HepG2 (cell line): ENCODE measurements at regions not wholly inside any gene's neighbourhood (a gene's known extent, or its start where the extent isn't known, plus 50 kb on each side); places are given as distances from the start of the nearest gene placed in this dataset.

ENCODE experiments used
- ATAC-seq: fragments of 200-7000 bp; cut with Tn5 transposase; 3 replicates; pipeline ENCODE4 v1.9.1; 2020; ENCODE audit warnings: mild to moderate bottlenecking, moderate library complexity
- BruUV-seq: library from RNA; stranded (reverse); fragments of 400-500 nt; replicated peaks from 2 replicates; lab custom pipeline; 2021; lab: Mats Ljungman, UMichigan
- CTCF ChIA-PET: fragments of 300-600 bp; formaldehyde crosslinking; extraction: SDS; loops from one replicate; lab custom pipeline; 2021; ENCODE audit warnings: low total read pairs, inconsistent platforms, low intra/inter-chr PET ratio; lab: Yijun Ruan, JAX
- POLR2A ChIA-PET: fragments of 350-600 bp; sonication (Branson Sonifier 250); formaldehyde crosslinking; loops from one replicate; lab custom pipeline; 2020; ENCODE audit warnings: antibody characterized with exemption, inconsistent platforms; lab: Yijun Ruan, JAX
- DNase-seq: peaks from one replicate; pipeline ENCODE4 v3.0.0-alpha.2; 2015; ENCODE audit warnings: low spot score
- FAIRE-seq: peaks from 3 replicates; lab custom pipeline; 2011; peaks lifted over from hg19 to GRCh38; lab: Jason Lieb, UNC
- H2AFZ ChIP-seq: one replicate; pipeline ENCODE4 v1.6.1; 2011; ENCODE audit warnings: low read length, inconsistent platforms
- H3K27ac ChIP-seq: fragments of 300-600 bp; 3 replicates; pipeline ENCODE4 v1.8.0; 2011; ENCODE audit warnings: mixed run types, mild to moderate bottlenecking, mixed read lengths, low read length, inconsistent platforms; ENCODE audit not compliant: insufficient read depth; ENCODE audit errors: extremely low read length
- H3K27me3 ChIP-seq, 2 experiments: fragments of 200-600 bp in 1 of 2; 2 replicates in 1 of 2; 3 replicates in 1 of 2; pipeline versions ENCODE4 v1.6.0 to v1.8.0; 2011; ENCODE audit warnings: low read length in 2 of 2, mild to moderate bottlenecking in 2 of 2, moderate library complexity in 2 of 2, inconsistent platforms in 1 of 2; ENCODE audit not compliant: insufficient read depth in 2 of 2, control insufficient read depth in 1 of 2
- H3K36me3 ChIP-seq, 2 experiments: fragments of 200-600 bp in 1 of 2; replicated peaks in 1 of 2; 2 replicates in 1 of 2; 3 replicates in 1 of 2; pipeline versions ENCODE4 v1.5.1 to v1.8.0; 2011; ENCODE audit warnings: low read length in 2 of 2, inconsistent platforms in 1 of 2; ENCODE audit not compliant: insufficient read depth in 2 of 2, control insufficient read depth in 1 of 2
- H3K4me1 ChIP-seq: 2 replicates; pipeline ENCODE4 v1.5.1; 2012; ENCODE audit warnings: low read length, inconsistent platforms; ENCODE audit not compliant: insufficient read depth
- H3K4me2 ChIP-seq: 2 replicates; pipeline ENCODE4 v1.6.0; 2011; ENCODE audit warnings: low read depth, low read length, inconsistent platforms
- H3K4me3 ChIP-seq, 3 experiments: fragments of 200-600 bp in 1 of 3; sonication (generic), shearing (Covaris generic) in 1 of 3; replicated peaks in 1 of 3; 2 replicates each; pipeline ENCODE4 v1.5.1; 2011 to 2016; ENCODE audit warnings: low read length in 3 of 3, inconsistent platforms in 2 of 3, low read depth in 2 of 3, mild to moderate bottlenecking in 2 of 3, control low read depth in 1 of 3, mixed read lengths in 1 of 3; ENCODE audit not compliant: insufficient read depth in 1 of 3
- H3K79me2 ChIP-seq: one replicate; pipeline ENCODE4 v1.6.1; 2011; ENCODE audit warnings: low read length, inconsistent platforms; ENCODE audit not compliant: insufficient read depth
- H3K9ac ChIP-seq: 2 replicates; pipeline ENCODE4 v1.6.0; 2011; ENCODE audit warnings: mild to moderate bottlenecking, low read depth, low read length, inconsistent platforms; ENCODE audit not compliant: insufficient read depth
- H3K9me3 ChIP-seq: 2 replicates; pipeline ENCODE4 v1.5.1; 2012; ENCODE audit warnings: mild to moderate bottlenecking, low read length
- H4K20me1 ChIP-seq: 2 replicates; pipeline ENCODE4 v1.6.0; 2011; ENCODE audit warnings: inconsistent platforms, mild to moderate bottlenecking, low read length, moderate library complexity; ENCODE audit not compliant: insufficient read depth
- AKAP8 ChIP-seq: sonication (generic); formaldehyde crosslinking; IDR thresholded peaks from 2 replicates; pipeline ENCODE4 v1.5.1; 2020; ENCODE audit warnings: mild to moderate bottlenecking, missing genetic modification reagents
- ARNTL ChIP-seq: sonication (generic); formaldehyde crosslinking; IDR thresholded peaks from 2 replicates; pipeline ENCODE4 v1.4.0; 2020; ENCODE audit warnings: mild to moderate bottlenecking, missing genetic modification reagents
- ATF1 ChIP-seq: IDR thresholded peaks from 2 replicates; pipeline ENCODE4 v1.6.1; 2016; ENCODE audit warnings: mild to moderate bottlenecking, control low read depth
- ERF ChIP-seq: IDR thresholded peaks from 2 replicates; pipeline ENCODE4 v1.6.1; 2018; ENCODE audit warnings: missing biosample characterization, missing genetic modification reagents
- HDAC6 ChIP-seq: fragments of 200-600 bp; sonication (generic); IDR thresholded peaks from 2 replicates; pipeline ENCODE4 v1.7.0; 2017; ENCODE audit warnings: mild to moderate bottlenecking, antibody characterized with exemption, low read length, low read depth
- HNF4G ChIP-seq, 2 experiments: sonication (generic) in 1 of 2; formaldehyde crosslinking in 1 of 2; IDR thresholded peaks; 2 replicates each; pipeline versions ENCODE4 v1.4.0 to v1.6.1; 2011 to 2020; ENCODE audit warnings: borderline replicate concordance in 2 of 2, low read depth in 2 of 2, mild to moderate bottlenecking in 2 of 2, low read length in 1 of 2, missing genetic modification reagents in 1 of 2, moderate library complexity in 1 of 2
- MYNN ChIP-seq: sonication (generic); formaldehyde crosslinking; IDR thresholded peaks from 2 replicates; pipeline ENCODE4 v1.4.0; 2020; ENCODE audit warnings: mild to moderate bottlenecking, low read depth, missing genetic modification reagents
- PCBP2 ChIP-seq: fragments of 200-400 bp; formaldehyde crosslinking; optimal IDR thresholded peaks from 2 replicates; pipeline ENCODE3; 2018; ENCODE audit warnings: low read length, low read depth; ENCODE audit not compliant: poor library complexity, severe bottlenecking
- REL ChIP-seq: sonication (generic); formaldehyde crosslinking; conservative IDR thresholded peaks from 2 replicates; pipeline ENCODE4 v1.8.0; 2022; ENCODE audit warnings: mild to moderate bottlenecking, missing genetic modification reagents, moderate library complexity
- ZNF101 ChIP-seq: sonication (generic); formaldehyde crosslinking; IDR thresholded peaks from 2 replicates; pipeline ENCODE4 v1.4.0; 2020; ENCODE audit warnings: mild to moderate bottlenecking, low read depth, missing genetic modification reagents, borderline replicate concordance
- ZNF317 ChIP-seq: sonication (generic); formaldehyde crosslinking; IDR thresholded peaks from 2 replicates; pipeline ENCODE4 v1.5.0; 2020; ENCODE audit warnings: mild to moderate bottlenecking, missing genetic modification reagents
- WGBS: methylation state at CpG from one replicate; pipeline ENCODE4 v1.1.6; 2017; ENCODE audit warnings: low lambda C conversion rate; 5-methylcytosine and 5-hydroxymethylcytosine counted together
- in situ Hi-C: cut with HindIII; loops from 2 replicates; pipeline ENCODE4 v1.10.0; 2017; ENCODE audit warnings: low pct_unique_long_range_greater_than_20kb; ENCODE audit not compliant: extremely low pct_ligation_motif_present
- intact Hi-C: fragments of 100-400 bp; cut with micrococcal nuclease; formaldehyde crosslinking; loops from one replicate; pipeline ENCODE4 v1.10.0; 2022; ENCODE audit not compliant: unreplicated experiment
- TF ChIP-seq, protein P1 (sequence below): sonication (generic); formaldehyde crosslinking; IDR thresholded peaks from 2 replicates; pipeline ENCODE4 v1.9.0; 2021; ENCODE audit warnings: missing genetic modification reagents, borderline replicate concordance
- TF ChIP-seq, protein P2 (sequence below): sonication (generic); formaldehyde crosslinking; IDR thresholded peaks from 2 replicates; pipeline ENCODE4 v1.4.0; 2020; ENCODE audit warnings: mild to moderate bottlenecking, missing genetic modification reagents
- TF ChIP-seq, protein P3 (sequence below): sonication (generic); formaldehyde crosslinking; IDR thresholded peaks from 2 replicates; pipeline ENCODE4 v1.5.1; 2020; ENCODE audit warnings: missing genetic modification reagents, mild to moderate bottlenecking, borderline replicate concordance
- TF ChIP-seq, protein P4 (sequence below): sonication (generic); formaldehyde crosslinking; conservative IDR thresholded peaks from 2 replicates; pipeline ENCODE4 v1.8.0; 2022; ENCODE audit warnings: missing genetic modification reagents
- TF ChIP-seq, protein P5 (sequence below), 2 experiments: IDR thresholded peaks; 2 replicates each; pipeline ENCODE4 v1.6.1; 2011 to 2012; ENCODE audit warnings: low read length in 2 of 2, borderline replicate concordance in 1 of 2, low read depth in 1 of 2, mild to moderate bottlenecking in 1 of 2, moderate library complexity in 1 of 2

DNA sequence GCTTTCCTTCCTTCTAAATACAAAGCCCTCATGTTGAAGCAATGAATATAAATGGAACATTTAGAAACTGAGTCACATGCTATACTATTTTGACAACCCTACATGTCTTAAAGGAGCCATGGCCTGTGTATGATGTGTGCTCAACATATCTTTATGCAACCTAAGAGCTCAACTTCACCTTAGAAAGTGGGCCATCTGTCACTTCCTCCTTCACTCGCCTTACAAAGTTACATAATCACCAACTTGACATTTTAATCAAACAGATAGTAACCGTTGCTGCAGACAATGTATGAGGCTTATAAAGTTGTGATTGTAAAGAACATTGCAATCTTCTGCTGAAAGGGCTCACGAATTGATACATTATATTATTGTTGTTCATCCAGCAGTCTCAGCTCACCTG, 163.6 kb downstream of the SERPINI1 start:
- 0% methylated on average over 3 of the region's 3 CpGs for WGBS
- in situ Hi-C loops, result no loop called here
- TF ChIP-seq, protein P1, sequence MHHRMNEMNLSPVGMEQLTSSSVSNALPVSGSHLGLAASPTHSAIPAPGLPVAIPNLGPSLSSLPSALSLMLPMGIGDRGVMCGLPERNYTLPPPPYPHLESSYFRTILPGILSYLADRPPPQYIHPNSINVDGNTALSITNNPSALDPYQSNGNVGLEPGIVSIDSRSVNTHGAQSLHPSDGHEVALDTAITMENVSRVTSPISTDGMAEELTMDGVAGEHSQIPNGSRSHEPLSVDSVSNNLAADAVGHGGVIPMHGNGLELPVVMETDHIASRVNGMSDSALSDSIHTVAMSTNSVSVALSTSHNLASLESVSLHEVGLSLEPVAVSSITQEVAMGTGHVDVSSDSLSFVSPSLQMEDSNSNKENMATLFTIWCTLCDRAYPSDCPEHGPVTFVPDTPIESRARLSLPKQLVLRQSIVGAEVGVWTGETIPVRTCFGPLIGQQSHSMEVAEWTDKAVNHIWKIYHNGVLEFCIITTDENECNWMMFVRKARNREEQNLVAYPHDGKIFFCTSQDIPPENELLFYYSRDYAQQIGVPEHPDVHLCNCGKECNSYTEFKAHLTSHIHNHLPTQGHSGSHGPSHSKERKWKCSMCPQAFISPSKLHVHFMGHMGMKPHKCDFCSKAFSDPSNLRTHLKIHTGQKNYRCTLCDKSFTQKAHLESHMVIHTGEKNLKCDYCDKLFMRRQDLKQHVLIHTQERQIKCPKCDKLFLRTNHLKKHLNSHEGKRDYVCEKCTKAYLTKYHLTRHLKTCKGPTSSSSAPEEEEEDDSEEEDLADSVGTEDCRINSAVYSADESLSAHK (CRISPR knock-in tag), result no peak
- TF ChIP-seq REL (CRISPR knock-in tag), result no peak
- TF ChIP-seq PCBP2, result no peak
- TF ChIP-seq AKAP8 (CRISPR knock-in tag), result no peak
- no peak for TF ChIP-seq ZNF101 (CRISPR knock-in tag)
- TF ChIP-seq, protein P2, sequence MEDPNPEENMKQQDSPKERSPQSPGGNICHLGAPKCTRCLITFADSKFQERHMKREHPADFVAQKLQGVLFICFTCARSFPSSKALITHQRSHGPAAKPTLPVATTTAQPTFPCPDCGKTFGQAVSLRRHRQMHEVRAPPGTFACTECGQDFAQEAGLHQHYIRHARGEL (CRISPR knock-in tag), result no peak
- TF ChIP-seq HDAC6, result no peak
- TF ChIP-seq ERF (CRISPR knock-in tag), result no peak
- no peak for TF ChIP-seq ZNF317 (CRISPR knock-in tag)
- TF ChIP-seq, protein P3, sequence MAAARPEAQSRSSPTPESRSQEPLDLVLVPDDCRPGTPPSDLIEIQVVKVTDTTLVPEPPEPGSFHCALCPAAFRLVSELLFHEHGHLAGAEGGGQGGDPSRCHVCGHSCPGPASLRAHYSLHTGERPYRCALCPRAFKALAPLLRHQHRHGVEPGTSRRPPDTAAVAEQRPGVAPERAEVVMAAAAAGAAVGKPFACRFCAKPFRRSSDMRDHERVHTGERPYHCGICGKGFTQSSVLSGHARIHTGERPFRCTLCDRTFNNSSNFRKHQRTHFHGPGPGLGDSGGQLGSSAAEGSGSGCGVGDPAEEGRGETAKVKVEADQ (CRISPR knock-in tag), result no peak
- TF ChIP-seq, protein P4, sequence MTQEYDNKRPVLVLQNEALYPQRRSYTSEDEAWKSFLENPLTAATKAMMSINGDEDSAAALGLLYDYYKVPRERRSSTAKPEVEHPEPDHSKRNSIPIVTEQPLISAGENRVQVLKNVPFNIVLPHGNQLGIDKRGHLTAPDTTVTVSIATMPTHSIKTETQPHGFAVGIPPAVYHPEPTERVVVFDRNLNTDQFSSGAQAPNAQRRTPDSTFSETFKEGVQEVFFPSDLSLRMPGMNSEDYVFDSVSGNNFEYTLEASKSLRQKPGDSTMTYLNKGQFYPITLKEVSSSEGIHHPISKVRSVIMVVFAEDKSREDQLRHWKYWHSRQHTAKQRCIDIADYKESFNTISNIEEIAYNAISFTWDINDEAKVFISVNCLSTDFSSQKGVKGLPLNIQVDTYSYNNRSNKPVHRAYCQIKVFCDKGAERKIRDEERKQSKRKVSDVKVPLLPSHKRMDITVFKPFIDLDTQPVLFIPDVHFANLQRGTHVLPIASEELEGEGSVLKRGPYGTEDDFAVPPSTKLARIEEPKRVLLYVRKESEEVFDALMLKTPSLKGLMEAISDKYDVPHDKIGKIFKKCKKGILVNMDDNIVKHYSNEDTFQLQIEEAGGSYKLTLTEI (CRISPR knock-in tag), result no peak
- TF ChIP-seq MYNN (CRISPR knock-in tag), result no peak
- TF ChIP-seq HNF4G (IDR thresholded peaks at IDR 0.05; ENCODE audit: borderline replicate concordance, low read depth, low read length), result no peak
- no peak for TF ChIP-seq HNF4G (CRISPR knock-in tag; IDR thresholded peaks at IDR 0.05; ENCODE audit: borderline replicate concordance, low read depth)
- TF ChIP-seq, protein P5, sequence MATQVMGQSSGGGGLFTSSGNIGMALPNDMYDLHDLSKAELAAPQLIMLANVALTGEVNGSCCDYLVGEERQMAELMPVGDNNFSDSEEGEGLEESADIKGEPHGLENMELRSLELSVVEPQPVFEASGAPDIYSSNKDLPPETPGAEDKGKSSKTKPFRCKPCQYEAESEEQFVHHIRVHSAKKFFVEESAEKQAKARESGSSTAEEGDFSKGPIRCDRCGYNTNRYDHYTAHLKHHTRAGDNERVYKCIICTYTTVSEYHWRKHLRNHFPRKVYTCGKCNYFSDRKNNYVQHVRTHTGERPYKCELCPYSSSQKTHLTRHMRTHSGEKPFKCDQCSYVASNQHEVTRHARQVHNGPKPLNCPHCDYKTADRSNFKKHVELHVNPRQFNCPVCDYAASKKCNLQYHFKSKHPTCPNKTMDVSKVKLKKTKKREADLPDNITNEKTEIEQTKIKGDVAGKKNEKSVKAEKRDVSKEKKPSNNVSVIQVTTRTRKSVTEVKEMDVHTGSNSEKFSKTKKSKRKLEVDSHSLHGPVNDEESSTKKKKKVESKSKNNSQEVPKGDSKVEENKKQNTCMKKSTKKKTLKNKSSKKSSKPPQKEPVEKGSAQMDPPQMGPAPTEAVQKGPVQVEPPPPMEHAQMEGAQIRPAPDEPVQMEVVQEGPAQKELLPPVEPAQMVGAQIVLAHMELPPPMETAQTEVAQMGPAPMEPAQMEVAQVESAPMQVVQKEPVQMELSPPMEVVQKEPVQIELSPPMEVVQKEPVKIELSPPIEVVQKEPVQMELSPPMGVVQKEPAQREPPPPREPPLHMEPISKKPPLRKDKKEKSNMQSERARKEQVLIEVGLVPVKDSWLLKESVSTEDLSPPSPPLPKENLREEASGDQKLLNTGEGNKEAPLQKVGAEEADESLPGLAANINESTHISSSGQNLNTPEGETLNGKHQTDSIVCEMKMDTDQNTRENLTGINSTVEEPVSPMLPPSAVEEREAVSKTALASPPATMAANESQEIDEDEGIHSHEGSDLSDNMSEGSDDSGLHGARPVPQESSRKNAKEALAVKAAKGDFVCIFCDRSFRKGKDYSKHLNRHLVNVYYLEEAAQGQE (IDR thresholded peaks at IDR 0.05; ENCODE audit: borderline replicate concordance in 1 of 2, low read depth in 1 of 2, low read length in 2 of 2), result no peak
- no peak for TF ChIP-seq ATF1 (CRISPR knock-in tag)
- TF ChIP-seq ARNTL, result no peak

More for the DNA sequence above, 163.6 kb downstream of the SERPINI1 start:
- ATAC-seq (no peak), FAIRE-seq (no peak), DNase-seq (no peak)
- Histone ChIP-seq H3K4me3 (no peak overlapping the region), H3K9ac (no peak overlapping the region), H3K27me3 (no peaks in the 10 kb centered on the region), H2AFZ (no peak overlapping the region), H3K36me3 (no peaks in the 10 kb centered on the region), H3K27ac (no peak overlapping the region), H3K79me2 (no peaks in the 10 kb centered on the region), H4K20me1 (no peaks in the 10 kb centered on the region), H3K4me2 (no peak overlapping the region), H3K9me3 (no peaks in the 10 kb centered on the region), H3K4me1 (no peaks in the 10 kb centered on the region)
- ChIA-PET CTCF (no interaction called here), POLR2A (no interaction called here)
- no TSS peak for BruUV-seq
- intact Hi-C loops, result no loop called here
